K562 (cell line): ENCODE measurements at regions not wholly inside any gene's neighbourhood (a gene's known extent, or its start where the extent isn't known, plus 50 kb on each side); places are given as distances from the start of the nearest gene placed in this dataset.

Experiments
- BMI1 ChIP-seq: fragments of 150-350 bp; IDR thresholded peaks from 2 replicates; pipeline ENCODE4 v1.6.1; 2014; ENCODE audit warnings: low read length
- CHD7 ChIP-seq: fragments of 200-600 bp; sonication (generic); IDR thresholded peaks from one replicate; pipeline ENCODE4 v1.6.1; 2012; ENCODE audit warnings: mild to moderate bottlenecking, low read depth, low read length, inconsistent platforms
- CTCF ChIP-seq, 3 experiments: IDR thresholded peaks in 2 of 3; conservative IDR thresholded peaks in 1 of 3; 2 replicates each; pipeline ENCODE4 v1.5.1; 2011 to 2012; ENCODE audit warnings: low read length in 3 of 3, mild to moderate bottlenecking in 3 of 3, control low read depth in 2 of 3, improper control_type of control experiment in 1 of 3, inconsistent platforms in 1 of 3, low read depth in 1 of 3, mixed read lengths in 1 of 3, moderate library complexity in 1 of 3; ENCODE audit not compliant: insufficient read depth in 2 of 3
- GTF3C2 ChIP-seq: IDR thresholded peaks from 3 replicates; pipeline ENCODE4 v1.6.1; 2011; ENCODE audit warnings: borderline replicate concordance, mild to moderate bottlenecking, moderate library complexity; ENCODE audit not compliant: insufficient read length; ENCODE audit errors: extremely low read depth

- TF ChIP-seq CTCF (IDR thresholded peaks at IDR 0.05 in 2 of 3, conservative IDR thresholded peaks at IDR 0.05 in 1 of 3; ENCODE audit: insufficient read depth in 2 of 3, low read depth in 1 of 3, low read length in 3 of 3) (no peak), GTF3C2 (no peak), CHD7 (no peak), BMI1 (no peak)
Measured at GRCh38 chr15:101543026-101543390, 53.5 kb upstream of the PCSK6 start.
